ENCODE measurements at regions not wholly inside any gene's neighbourhood (a gene's known extent, or its start where the extent isn't known, plus 50 kb on each side); places are given as distances from the start of the nearest gene placed in this dataset.
"Not testable (repeated sequence)": the region's sequence is repeated elsewhere in the genome, so short reads cannot be mapped to it uniquely, and the experiment has no call there.

DNA sequence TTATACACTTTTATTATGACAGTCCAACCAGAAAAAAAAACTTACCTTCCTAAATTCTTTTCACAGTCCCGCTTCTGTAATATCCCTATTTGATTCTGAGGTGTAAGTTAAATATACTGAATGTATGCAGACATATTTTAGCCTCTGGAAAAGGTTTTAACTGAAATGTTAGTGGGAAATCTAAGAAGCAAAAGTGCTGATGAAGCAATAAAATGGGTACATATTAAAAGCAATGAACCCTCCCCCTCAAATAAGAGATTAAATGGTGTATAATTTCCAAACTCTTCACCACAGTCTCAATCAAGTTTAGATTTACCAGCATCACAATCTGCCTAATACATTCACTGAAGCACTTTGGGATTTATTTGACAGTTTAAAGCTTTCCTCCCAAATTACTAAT is 688.3 kb upstream of the DIAPH2 start:
- DNase-seq, result no peak

GRCh38 chrX:96002431-96002830 is 682.2 kb upstream of the DIAPH2 start:
- no peak for DNase-seq

DNA sequence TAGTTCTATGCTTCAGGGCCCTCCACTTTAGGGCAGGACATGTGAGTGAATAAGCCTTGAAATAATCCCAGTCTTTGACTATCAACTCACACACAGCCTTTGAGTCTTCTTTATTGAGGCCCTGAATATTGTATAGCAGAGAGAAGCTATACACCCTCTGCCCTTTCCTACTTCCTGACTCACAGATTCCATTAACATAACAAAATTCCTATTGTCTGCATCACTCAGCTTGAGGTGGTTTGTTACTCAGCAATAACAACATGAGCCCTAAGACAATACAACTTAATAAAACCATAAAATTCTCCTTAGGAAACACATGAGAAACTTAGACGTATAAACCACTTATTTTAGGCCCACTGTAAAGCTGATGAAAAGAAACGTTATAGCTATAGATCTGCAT is 680.3 kb upstream of the DIAPH2 start:
- no peak for DNase-seq

- DNase-seq, result no peak
These were observed 678.4 kb upstream of the DIAPH2 start for GRCh38 chrX:96006281-96006680.

DNA sequence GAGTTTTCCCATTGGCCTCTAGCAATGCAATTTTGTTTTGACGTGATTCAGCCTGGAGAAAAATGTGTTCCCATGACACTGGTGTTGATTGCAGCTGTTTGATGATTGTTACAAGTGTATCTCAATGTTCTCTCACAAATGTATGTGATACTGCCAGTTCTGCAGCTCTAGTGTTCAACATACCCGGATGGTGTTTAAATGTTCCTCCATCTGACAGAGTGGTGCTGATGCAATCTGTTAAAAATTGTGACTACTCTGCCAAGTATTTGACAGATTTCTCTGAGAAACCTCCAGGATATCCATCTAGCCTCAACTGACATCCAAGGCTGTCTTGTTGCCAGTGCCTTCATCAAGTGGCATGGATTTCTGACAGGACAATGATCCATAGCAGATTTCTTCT is 657.2 kb upstream of the DIAPH2 start:
- DNase-seq, result no peak

DNA sequence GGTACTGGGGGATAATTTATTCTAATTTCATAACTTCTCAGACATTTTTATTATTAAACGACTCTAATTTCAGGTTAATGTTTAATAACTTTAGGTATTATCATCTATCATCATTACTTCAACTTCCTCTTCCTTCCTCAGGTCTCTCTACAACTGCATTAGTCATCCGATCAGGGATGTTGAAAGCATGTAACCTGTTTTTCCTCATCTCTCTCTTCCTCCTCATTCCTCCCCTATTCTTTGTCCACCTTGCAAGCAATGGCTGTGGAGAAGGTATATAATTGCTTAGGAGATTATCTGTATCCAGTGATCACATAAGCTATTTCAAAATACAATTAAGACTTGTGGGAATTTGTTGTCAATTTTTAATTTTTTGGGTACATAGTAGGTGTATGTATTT is 632.6 kb upstream of the DIAPH2 start:
- DNase-seq, result no peak

GRCh38 chrX:96081891-96082290 is 602.8 kb upstream of the DIAPH2 start:
- no peak for DNase-seq

- DNase-seq, result no peak
These were observed 590.0 kb upstream of the DIAPH2 start for GRCh38 chrX:96094616-96095015.

- DNase-seq, result no peak
These were observed 586.2 kb upstream of the DIAPH2 start for GRCh38 chrX:96098471-96098870.

DNA sequence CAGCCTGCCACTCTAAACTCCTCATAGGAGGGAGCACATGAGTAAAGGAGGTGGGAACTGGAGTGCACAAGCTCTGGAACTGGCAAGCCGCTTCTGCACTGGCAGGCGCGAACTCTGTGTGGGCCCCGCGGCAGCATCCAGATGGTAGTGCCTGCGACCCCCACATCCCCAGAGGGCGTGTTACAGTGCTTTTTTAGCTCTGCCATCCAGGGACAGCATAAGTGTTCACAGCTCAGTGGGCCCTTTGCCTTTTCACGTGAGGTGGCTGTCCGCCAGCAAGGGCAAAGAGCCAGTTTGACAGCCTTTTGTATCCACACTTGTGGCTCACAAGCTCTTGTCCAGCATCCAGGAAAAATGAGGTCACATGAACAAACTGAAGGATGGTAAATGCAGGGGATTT is 581.6 kb upstream of the DIAPH2 start:
- DNase-seq, result no peak

DNA sequence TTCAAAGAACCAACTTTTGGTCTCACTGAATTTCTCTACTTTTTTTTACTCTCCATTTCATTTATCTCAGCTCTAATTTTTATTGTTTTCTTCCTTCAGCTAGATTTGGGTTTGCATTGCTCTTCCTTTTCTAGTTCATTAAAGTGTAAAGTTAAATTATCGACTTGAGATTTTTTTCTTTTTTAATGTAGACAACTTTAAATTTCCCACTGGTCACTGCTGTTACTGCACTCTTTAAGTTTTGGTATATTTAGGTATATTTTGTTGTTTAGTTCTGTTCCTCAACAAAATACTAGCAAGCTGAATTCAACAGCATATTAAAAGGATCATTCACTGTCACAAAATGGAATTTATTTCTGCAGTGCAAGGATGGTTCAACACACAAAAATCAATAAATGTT is 572.0 kb upstream of the DIAPH2 start:
- no peak for DNase-seq

GRCh38 chrX:96126182-96126581 is 558.5 kb upstream of the DIAPH2 start:
- DNase-seq, result no peak

DNA sequence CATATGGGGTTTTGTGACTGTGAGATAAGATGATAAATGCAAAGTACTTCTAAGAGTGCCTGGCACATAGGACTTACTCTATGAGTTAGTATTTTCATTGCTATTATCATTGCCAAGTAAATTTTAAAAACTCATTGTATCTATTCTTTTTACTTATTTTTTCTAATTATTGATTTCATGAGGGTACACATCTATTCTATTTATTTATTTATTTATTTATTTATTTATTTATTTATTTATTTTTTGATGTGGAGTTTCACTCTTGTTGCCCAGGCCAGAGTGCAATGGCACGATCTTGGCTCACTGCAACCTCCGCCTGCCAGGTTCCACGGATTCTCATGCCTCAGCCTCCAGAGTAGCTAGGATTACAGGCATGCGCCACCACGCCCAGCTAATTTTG is 556.6 kb upstream of the DIAPH2 start:
- DNase-seq, result not testable (repeated sequence)

DNA sequence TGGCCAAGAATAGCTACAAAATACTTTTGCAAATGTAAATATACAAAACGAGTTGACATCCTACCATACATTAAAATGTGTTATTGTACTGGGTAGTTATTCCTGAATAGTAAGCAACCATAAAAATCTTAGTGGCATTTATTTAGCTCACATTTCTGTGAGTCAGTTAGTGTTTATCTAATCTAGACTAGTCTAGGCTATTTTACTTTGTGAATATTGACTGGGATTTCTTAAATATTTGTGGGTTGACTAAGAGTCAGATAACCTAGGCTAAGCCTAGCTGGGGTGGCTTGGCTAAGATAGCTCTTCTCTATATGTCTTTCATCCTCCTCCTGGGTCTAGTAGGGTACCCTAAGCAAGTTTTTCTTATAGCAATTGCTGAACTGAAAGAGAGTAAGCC is 543.8 kb upstream of the DIAPH2 start:
- DNase-seq, result no peak

GRCh38 chrX:96147681-96148080 is 537.0 kb upstream of the DIAPH2 start:
- DNase-seq, result no peak

GRCh38 chrX:96170626-96171025 is 514.0 kb upstream of the DIAPH2 start:
- DNase-seq, result no peak

- DNase-seq, result no peak
These were observed 507.7 kb upstream of the DIAPH2 start for GRCh38 chrX:96176921-96177320.

- no peak for DNase-seq
These were observed 503.0 kb upstream of the DIAPH2 start for GRCh38 chrX:96181605-96182004.

GRCh38 chrX:96182366-96182765 is 502.3 kb upstream of the DIAPH2 start:
- DNase-seq, result no peak

GRCh38 chrX:96183391-96183790 is 501.3 kb upstream of the DIAPH2 start:
- DNase-seq, result no peak

DNA sequence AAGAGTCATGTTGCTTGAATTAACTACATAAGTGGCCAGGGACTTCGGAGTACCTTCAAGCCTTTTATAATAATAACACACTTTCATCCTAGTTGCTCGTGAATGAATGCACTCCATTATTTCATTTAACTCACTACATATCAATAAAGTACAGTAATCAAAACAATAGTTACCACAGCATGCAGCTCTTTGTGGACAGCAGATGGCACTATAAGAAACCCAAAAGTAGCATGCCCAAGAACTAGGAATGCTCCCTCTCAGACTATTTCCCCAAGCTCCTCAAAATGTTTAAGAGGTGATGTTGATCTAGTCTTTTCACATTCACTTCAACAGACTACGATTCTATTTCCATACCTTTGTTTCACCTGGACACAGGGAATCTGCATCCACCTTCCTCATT is 500.8 kb upstream of the DIAPH2 start:
- DNase-seq, result no peak

DNA sequence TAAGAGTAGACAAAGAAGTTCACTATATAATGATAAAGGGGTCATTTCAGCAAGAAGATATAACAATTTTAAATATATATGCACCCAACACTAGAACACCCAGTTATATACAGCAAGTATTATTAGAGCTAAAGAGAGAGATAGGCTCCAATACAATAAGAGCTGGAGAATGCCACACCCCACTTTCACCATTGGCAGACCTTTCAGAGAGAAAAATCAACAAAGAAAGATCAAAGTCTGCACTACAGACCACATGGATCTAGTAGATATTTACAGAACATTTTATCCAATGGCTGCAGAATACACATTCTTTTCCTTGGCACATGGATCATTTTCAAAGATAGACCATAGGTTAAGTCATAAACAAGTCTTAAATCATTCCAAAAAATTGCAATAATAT is 479.7 kb upstream of the DIAPH2 start:
- no peak for DNase-seq

DNA sequence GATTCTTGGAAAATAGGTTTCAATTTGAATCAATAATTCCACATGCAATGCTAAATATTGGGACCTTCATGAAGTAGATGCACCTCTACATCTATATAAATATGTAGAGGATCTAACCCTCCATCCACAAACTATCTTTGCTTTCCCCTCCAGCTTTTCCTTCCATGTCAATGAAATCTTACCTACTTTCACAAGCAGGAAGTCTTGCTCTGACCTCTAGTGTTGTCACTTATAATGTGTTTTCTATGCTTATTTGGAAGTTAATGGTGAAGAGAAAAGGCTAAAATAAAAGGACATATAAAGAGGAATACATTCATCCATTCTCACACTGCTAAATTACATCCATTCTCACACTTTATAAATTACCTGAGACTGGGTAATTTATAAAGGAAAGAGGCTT is 472.7 kb upstream of the DIAPH2 start:
- DNase-seq, result no peak

GRCh38 chrX:96214681-96215080 is 470.0 kb upstream of the DIAPH2 start:
- DNase-seq, result not testable (repeated sequence)

DNA sequence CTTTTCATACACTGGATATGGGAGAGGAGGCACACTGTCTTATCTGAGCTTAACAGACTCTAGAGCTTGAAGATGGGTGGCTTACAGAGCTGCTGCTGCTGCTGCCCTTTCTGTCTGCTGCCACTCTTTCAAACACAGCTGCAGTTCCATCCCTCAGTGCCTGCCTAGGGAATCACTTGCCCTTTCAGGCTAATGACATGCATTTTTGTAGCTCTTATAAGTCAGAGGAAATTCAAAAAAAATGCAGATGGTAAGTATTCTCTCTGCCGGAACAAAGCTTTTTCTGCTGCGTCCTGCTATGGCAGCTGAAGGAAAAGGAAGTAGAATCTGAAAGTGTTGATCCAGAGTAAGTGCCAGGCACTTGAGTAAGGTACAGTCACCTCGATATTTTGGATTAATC is 460.4 kb upstream of the DIAPH2 start:
- DNase-seq, result no peak

GRCh38 chrX:96244955-96245354 is 439.7 kb upstream of the DIAPH2 start:
- DNase-seq, result no peak
